K562 (cell line): ENCODE measurements at regions not wholly inside any gene's neighbourhood (a gene's known extent, or its start where the extent isn't known, plus 50 kb on each side); places are given as distances from the start of the nearest gene placed in this dataset.

ENCODE experiments used
- ATAC-seq: fragments of 200-7000 bp; cut with Tn5 transposase; 3 replicates; pipeline ENCODE4 v1.9.1; 2020; ENCODE audit warnings: moderate library complexity
- BruUV-seq: library from RNA; stranded (reverse); fragments of 400-500 nt; replicated peaks from 2 replicates; lab custom pipeline; 2021; lab: Mats Ljungman, UMichigan
- CTCF ChIA-PET: fragments of 300-600 bp; formaldehyde crosslinking; extraction: SDS; loops from one replicate; lab custom pipeline; 2021; ENCODE audit warnings: low intra/inter-chr PET ratio; lab: Yijun Ruan, JAX
- POLR2A ChIA-PET: fragments of 300-600, 350-650 bp; sonication (Branson Sonifier 250); formaldehyde crosslinking; extraction: SDS; loops from one replicate; lab custom pipeline; 2021; ENCODE audit warnings: antibody characterized with exemption, inconsistent platforms; lab: Yijun Ruan, JAX
- DNase-seq, 4 experiments: peaks; one replicate each; pipeline versions ENCODE4 v3.0.0 to v3.0.0-alpha.2; 2011 to 2018; ENCODE audit warnings: low spot score in 3 of 4, mixed read lengths in 3 of 4; ENCODE audit errors: extremely low read depth in 1 of 4
- FAIRE-seq: peaks from 2 replicates; lab custom pipeline; 2011; peaks lifted over from hg19 to GRCh38; lab: Jason Lieb, UNC
- H2AFZ ChIP-seq: 2 replicates; pipeline ENCODE4 v1.6.0; 2011; ENCODE audit warnings: low read depth, low read length, control low read depth, inconsistent platforms
- H3K27ac ChIP-seq: fragments of 200-600 bp; 3 replicates; pipeline ENCODE4 v1.8.0; 2011; ENCODE audit warnings: low read depth, mild to moderate bottlenecking, control low read depth, inconsistent platforms, low read length, moderate library complexity, mixed read lengths; ENCODE audit errors: extremely low read depth
- H3K27me3 ChIP-seq, 2 experiments: fragments of 300-600 bp in 1 of 2; 2 replicates in 1 of 2; 3 replicates in 1 of 2; pipeline versions ENCODE4 v1.6.0 to v1.8.0; 2011; ENCODE audit warnings: inconsistent platforms in 2 of 2, low read length in 2 of 2, mild to moderate bottlenecking in 1 of 2, mixed read lengths in 1 of 2, moderate library complexity in 1 of 2; ENCODE audit not compliant: control insufficient read depth in 2 of 2, insufficient read depth in 2 of 2
- H3K36me3 ChIP-seq: fragments of 300-600 bp; 3 replicates; pipeline ENCODE4 v1.8.0; 2011; ENCODE audit warnings: mild to moderate bottlenecking, low read length, inconsistent platforms; ENCODE audit not compliant: control insufficient read depth, insufficient read depth
- H3K4me1 ChIP-seq, 2 experiments: fragments of 200-600 bp in 1 of 2; replicated peaks in 1 of 2; 2 replicates in 1 of 2; 3 replicates in 1 of 2; pipeline versions ENCODE4 v1.5.1 to v1.8.0; 2011; ENCODE audit warnings: inconsistent platforms in 2 of 2, low read length in 2 of 2, mild to moderate bottlenecking in 1 of 2, mixed read lengths in 1 of 2, moderate library complexity in 1 of 2; ENCODE audit not compliant: control insufficient read depth in 2 of 2, insufficient read depth in 2 of 2
- H3K4me2 ChIP-seq: 2 replicates; pipeline ENCODE4 v1.6.1; 2011; ENCODE audit warnings: low read length, control low read depth, inconsistent platforms, mixed read lengths; ENCODE audit not compliant: insufficient read depth
- H3K4me3 ChIP-seq: fragments of 200-600 bp; sonication (generic), shearing (Covaris generic); 2 replicates; pipeline ENCODE4 v1.5.1; 2016; ENCODE audit warnings: control low read depth, inconsistent platforms
- H3K79me2 ChIP-seq: fragments of 200-600 bp; 3 replicates; pipeline ENCODE4 v1.8.0; 2011; ENCODE audit warnings: low read length, inconsistent platforms; ENCODE audit not compliant: control insufficient read depth, insufficient read depth
- H3K9ac ChIP-seq, 2 experiments: 2 replicates each; pipeline versions ENCODE4 v1.6.0 to v1.6.1; 2011; ENCODE audit warnings: low read depth in 2 of 2, low read length in 2 of 2, control low read depth in 1 of 2, inconsistent platforms in 1 of 2, mild to moderate bottlenecking in 1 of 2, mixed read lengths in 1 of 2; ENCODE audit not compliant: insufficient read depth in 1 of 2
- H3K9me1 ChIP-seq: one replicate; pipeline ENCODE4 v1.6.0; 2011; ENCODE audit warnings: inconsistent platforms, mild to moderate bottlenecking, low read length, moderate library complexity; ENCODE audit not compliant: control insufficient read depth, insufficient read depth
- H3K9me3 ChIP-seq: replicated peaks from 2 replicates; pipeline ENCODE4 v1.5.1; 2011; ENCODE audit warnings: low read depth, low read length, inconsistent platforms; ENCODE audit not compliant: control insufficient read depth, insufficient read depth
- H4K20me1 ChIP-seq: replicated peaks from 2 replicates; pipeline ENCODE4 v1.6.1; 2011; ENCODE audit warnings: low read length, inconsistent platforms, mixed read lengths; ENCODE audit not compliant: control insufficient read depth, insufficient read depth
- CREM ChIP-seq: IDR thresholded peaks from 2 replicates; pipeline ENCODE4 v1.6.1; 2014; ENCODE audit warnings: antibody characterized with exemption, low read depth
- CSDE1 ChIP-seq, 2 experiments: fragments of 450-650 bp; IDR thresholded peaks; 2 replicates each; pipeline ENCODE4 v1.6.1; 2016; ENCODE audit warnings: mild to moderate bottlenecking in 1 of 2
- HOMEZ ChIP-seq: fragments of 250-450 bp; sonication (Bioruptor Pico); IDR thresholded peaks from 2 replicates; pipeline ENCODE4 v1.4.0; 2020; ENCODE audit warnings: mild to moderate bottlenecking, moderate library complexity
- IRF2 ChIP-seq: sonication (generic); formaldehyde crosslinking; IDR thresholded peaks from 2 replicates; pipeline ENCODE4 v1.8.1; 2022; ENCODE audit warnings: mild to moderate bottlenecking, missing genetic modification reagents
- KDM4B ChIP-seq, 2 experiments: fragments of 450-650 bp in 1 of 2; sonication (generic) in 1 of 2; IDR thresholded peaks; 2 replicates each; pipeline ENCODE4 v1.6.1; 2016 to 2017; ENCODE audit warnings: borderline replicate concordance in 2 of 2, antibody characterized with exemption in 1 of 2, low read depth in 1 of 2, mild to moderate bottlenecking in 1 of 2
- SIN3B ChIP-seq: fragments of 450-650 bp; IDR thresholded peaks from 2 replicates; pipeline ENCODE4 v1.6.1; 2017; ENCODE audit warnings: low read depth, mild to moderate bottlenecking, moderate library complexity
- ZNF398 ChIP-seq: fragments of 250-450 bp; sonication (Bioruptor Pico); IDR thresholded peaks from 2 replicates; pipeline ENCODE4 v1.8.0; 2021; ENCODE audit warnings: moderate library complexity, mild to moderate bottlenecking, inconsistent platforms
- ZNF695 ChIP-seq: fragments of 450-650 bp; formaldehyde crosslinking; IDR thresholded peaks from 2 replicates; pipeline ENCODE4 v1.4.0; 2020; ENCODE audit warnings: mild to moderate bottlenecking, moderate library complexity
- WGBS: fragments of 100-300 bp; shearing (Covaris generic); methylation state at CpG from one replicate; pipeline ENCODE4 v1.1.6; 2016; ENCODE audit warnings: low coverage, mixed read lengths; ENCODE audit not compliant: insufficient coverage; ENCODE audit errors: missing lambda C conversion rate; 5-methylcytosine and 5-hydroxymethylcytosine counted together
- in situ Hi-C: fragments of 300-500 bp; cut with MboI; formaldehyde crosslinking; loops from 4 replicates; pipeline ENCODE4 v1.15.0; 2018; ENCODE audit warnings: inconsistent platforms, mixed read lengths
- intact Hi-C: fragments of 100-400 bp; cut with micrococcal nuclease; formaldehyde crosslinking; loops from 2 replicates; pipeline ENCODE4 v1.14.2; 2022

- intact Hi-C loops (no loop called here), in situ Hi-C loops (loop anchor here (25.0 kb wide), 1 partner anchor 1121 kb away; no protein-coding TSS in a partner anchor)
- Histone ChIP-seq H3K4me3 (no peak overlapping the region), H3K9me3 (no peaks in the 10 kb centered on the region), H3K4me1 (no peaks in the 10 kb centered on the region), H3K9ac (no peak overlapping the region), H3K27ac (no peak overlapping the region), H3K27me3 (peaks cover 3 to 22% of the 10 kb centered on the region in 2 experiments; a peak in 2 of 5 replicates), H4K20me1 (no peaks in the 10 kb centered on the region), H3K36me3 (no peaks in the 10 kb centered on the region), H3K79me2 (no peaks in the 10 kb centered on the region), H3K9me1 (no peaks in the 10 kb centered on the region), H3K4me2 (no peak overlapping the region), H2AFZ (no peak overlapping the region)
- 0% methylated on average over 6 of the region's 11 CpGs for WGBS
- POLR2A ChIA-PET, result no interaction called here
- CTCF ChIA-PET, result no interaction called here
- BruUV-seq, result no TSS peak
- no peak for DNase-seq
- no peak for ATAC-seq
- TF ChIP-seq KDM4B (IDR thresholded peaks at IDR 0.05; ENCODE audit: borderline replicate concordance in 2 of 2, low read depth in 1 of 2), result no peak
- TF ChIP-seq ZNF695 (CRISPR knock-in tag), result no peak
- no peak for TF ChIP-seq CREM
- no peak for FAIRE-seq
Measured at GRCh38 chr13:111491021-111491420, 170.6 kb downstream of the TEX29 start.

- ATAC-seq, result no peak
- POLR2A ChIA-PET, result no interaction called here
Measured at GRCh38 chr13:111491659-111492058, 171.2 kb downstream of the TEX29 start.

More at GRCh38 chr13:111491659-111492058, 171.2 kb downstream of the TEX29 start:
- Histone ChIP-seq H3K9ac (no peak overlapping the region), H4K20me1 (no peaks in the 10 kb centered on the region), H3K9me3 (no peaks in the 10 kb centered on the region), H2AFZ (no peak overlapping the region), H3K27ac (no peak overlapping the region), H3K4me1 (no peaks in the 10 kb centered on the region), H3K36me3 (no peaks in the 10 kb centered on the region), H3K27me3 (peaks cover 3 to 18% of the 10 kb centered on the region in 2 experiments; a peak in 2 of 5 replicates), H3K4me2 (no peak overlapping the region), H3K4me3 (no peak overlapping the region), H3K79me2 (no peaks in the 10 kb centered on the region), H3K9me1 (no peaks in the 10 kb centered on the region)
- BruUV-seq, result no TSS peak
- 2% methylated on average over 8 of the region's 10 CpGs for WGBS
- intact Hi-C loops (no loop called here), in situ Hi-C loops (loop anchor here (25.0 kb wide), 1 partner anchor 1121 kb away; no protein-coding TSS in a partner anchor)
- DNase-seq, result no peak
- FAIRE-seq, result no peak
- CTCF ChIA-PET, result no interaction called here
- TF ChIP-seq CSDE1 (IDR thresholded peaks at IDR 0.05) (no peak), SIN3B (no peak), HOMEZ (CRISPR knock-in tag) (no peak), IRF2 (CRISPR knock-in tag) (no peak), ZNF398 (CRISPR knock-in tag) (no peak)
